H1 (cell line): ENCODE measurements at regions not wholly inside any gene's neighbourhood (a gene's known extent, or its start where the extent isn't known, plus 50 kb on each side); places are given as distances from the start of the nearest gene placed in this dataset.

ENCODE experiments used
- CTCF ChIA-PET: fragments of 300-600 bp; sonication (Branson Sonifier 250); formaldehyde crosslinking; loops from one replicate; lab custom pipeline; 2021; ENCODE audit not compliant: partially characterized antibody; lab: Charles Lee
- POLR2A ChIA-PET: fragments of 300-600 bp; sonication (Branson Sonifier 250); formaldehyde crosslinking; loops from one replicate; lab custom pipeline; 2021; ENCODE audit warnings: inconsistent platforms; ENCODE audit not compliant: partially characterized antibody; lab: Charles Lee
- DNase-seq, 2 experiments: peaks; one replicate each; pipeline versions ENCODE4 v3.0.0 to v3.0.0-alpha.2; 2010 to 2022; ENCODE audit warnings: low spot score in 2 of 2, low read depth in 1 of 2, mixed read lengths in 1 of 2
- FAIRE-seq: peaks from 2 replicates; lab custom pipeline; 2011; peaks lifted over from hg19 to GRCh38; lab: Jason Lieb, UNC
- H2AFZ ChIP-seq: 2 replicates; pipeline ENCODE4 v1.8.1; 2012; ENCODE audit warnings: low read length, inconsistent platforms
- H2AK5ac ChIP-seq: 2 replicates; pipeline ENCODE4 v1.6.1; 2013; ENCODE audit warnings: low read depth, low read length
- H2BK120ac ChIP-seq: replicated peaks from 2 replicates; pipeline ENCODE3; 2013; ENCODE audit warnings: low read depth, low read length, inconsistent platforms
- H2BK12ac ChIP-seq: 2 replicates; pipeline ENCODE4 v1.6.1; 2013; ENCODE audit warnings: low read depth, low read length
- H2BK15ac ChIP-seq: 2 replicates; pipeline ENCODE4 v1.6.1; 2013; ENCODE audit warnings: low read length
- H2BK20ac ChIP-seq: 2 replicates; pipeline ENCODE4 v1.6.1; 2013; ENCODE audit warnings: low read length
- H2BK5ac ChIP-seq: 2 replicates; pipeline ENCODE4 v1.6.1; 2013; ENCODE audit warnings: low read depth, low read length
- H3K14ac ChIP-seq: 2 replicates; pipeline ENCODE4 v1.6.1; 2013; ENCODE audit warnings: inconsistent platforms; ENCODE audit not compliant: insufficient read length
- H3K18ac ChIP-seq: 2 replicates; pipeline ENCODE4 v1.6.1; 2013; ENCODE audit warnings: low read length; ENCODE audit errors: extremely low read depth
- H3K23ac ChIP-seq: 2 replicates; pipeline ENCODE4 v1.6.1; 2013; ENCODE audit warnings: inconsistent platforms; ENCODE audit not compliant: insufficient read length
- H3K23me2 ChIP-seq: 2 replicates; pipeline ENCODE4 v1.6.1; 2013; ENCODE audit warnings: low read depth, low read length
- H3K27ac ChIP-seq: 2 replicates; pipeline ENCODE4 v1.6.1; 2011; ENCODE audit warnings: low read depth, low read length, inconsistent platforms
- H3K27me3 ChIP-seq, 4 experiments: replicated peaks in 1 of 4; 1 replicate in 1 of 4; 2 replicates in 3 of 4; pipeline versions ENCODE4 v1.6.1 to v1.8.1; 2011 to 2013; ENCODE audit warnings: low read length in 3 of 4, mild to moderate bottlenecking in 3 of 4, inconsistent platforms in 2 of 4, mixed read lengths in 2 of 4, moderate library complexity in 1 of 4; ENCODE audit not compliant: control insufficient read depth in 3 of 4, insufficient read depth in 3 of 4; ENCODE audit errors: extremely low read depth in 1 of 4
- H3K36me3 ChIP-seq, 4 experiments: 2 replicates each; pipeline versions ENCODE4 v1.6.1 to v1.8.1; 2011 to 2013; ENCODE audit warnings: mild to moderate bottlenecking in 4 of 4, low read length in 3 of 4, moderate library complexity in 2 of 4, control low read depth in 1 of 4, inconsistent platforms in 1 of 4; ENCODE audit not compliant: insufficient read depth in 4 of 4, control insufficient read depth in 2 of 4
- H3K4ac ChIP-seq: replicated peaks from 2 replicates; pipeline ENCODE3; 2013; ENCODE audit warnings: low read length, low read depth, mixed read lengths, inconsistent platforms; ENCODE audit not compliant: insufficient read length
- H3K4me1 ChIP-seq, 4 experiments: replicated peaks in 1 of 4; 1 replicate in 1 of 4; 2 replicates in 3 of 4; pipeline versions ENCODE4 v1.6.1 to v1.8.1; 2011 to 2013; ENCODE audit warnings: low read length in 3 of 4, inconsistent platforms in 2 of 4, mixed read lengths in 1 of 4; ENCODE audit not compliant: insufficient read depth in 4 of 4, control insufficient read depth in 3 of 4
- H3K4me2 ChIP-seq, 2 experiments: 2 replicates each; pipeline versions ENCODE4 v1.6.1 to v1.8.1; 2011 to 2013; ENCODE audit warnings: low read depth in 2 of 2, low read length in 2 of 2, control low read depth in 1 of 2, inconsistent platforms in 1 of 2, mild to moderate bottlenecking in 1 of 2; ENCODE audit not compliant: insufficient read depth in 1 of 2
- H3K4me3 ChIP-seq, 4 experiments: fragments of 200-600, 300-600 bp in 1 of 4; sonication (generic), shearing (Covaris generic), sonication (Bioruptor Twin) in 1 of 4; 2 replicates each; pipeline versions ENCODE4 v1.5.1 to v1.8.1; 2011 to 2016; ENCODE audit warnings: low read length in 4 of 4, low read depth in 3 of 4, control low read depth in 2 of 4, inconsistent platforms in 2 of 4, mild to moderate bottlenecking in 2 of 4, mixed read lengths in 1 of 4, moderate library complexity in 1 of 4; ENCODE audit not compliant: insufficient read depth in 2 of 4; ENCODE audit errors: extremely low read depth in 1 of 4
- H3K56ac ChIP-seq: replicated peaks from 2 replicates; pipeline ENCODE3; 2013; ENCODE audit warnings: low read depth, mild to moderate bottlenecking, mixed read lengths, low read length, inconsistent platforms; ENCODE audit not compliant: insufficient read length
- H3K79me1 ChIP-seq: 2 replicates; pipeline ENCODE4 v1.6.1; 2013; ENCODE audit warnings: low read depth, low read length, control low read depth
- H3K79me2 ChIP-seq, 2 experiments: 2 replicates each; pipeline versions ENCODE4 v1.6.1 to v1.8.1; 2012 to 2013; ENCODE audit warnings: low read length in 2 of 2, mild to moderate bottlenecking in 2 of 2, inconsistent platforms in 1 of 2; ENCODE audit not compliant: insufficient read depth in 2 of 2, control insufficient read depth in 1 of 2
- H3K9ac ChIP-seq, 4 experiments: replicated peaks in 1 of 4; 1 replicate in 1 of 4; 2 replicates in 3 of 4; pipeline versions ENCODE4 v1.6.1 to v1.8.1; 2011 to 2013; ENCODE audit warnings: low read depth in 3 of 4, low read length in 3 of 4, control low read depth in 2 of 4, mild to moderate bottlenecking in 2 of 4, moderate library complexity in 2 of 4, inconsistent platforms in 1 of 4; ENCODE audit errors: extremely low read depth in 1 of 4
- H3K9me3 ChIP-seq, 2 experiments: 2 replicates each; pipeline versions ENCODE4 v1.6.1 to v1.8.1; 2012 to 2013; ENCODE audit warnings: mild to moderate bottlenecking in 2 of 2, moderate library complexity in 2 of 2, control low read depth in 1 of 2, inconsistent platforms in 1 of 2, low read depth in 1 of 2, low read length in 1 of 2, mixed read lengths in 1 of 2; ENCODE audit not compliant: insufficient read depth in 2 of 2
- H4K20me1 ChIP-seq, 2 experiments: replicated peaks in 1 of 2; 2 replicates each; pipeline versions ENCODE3 to v1.8.1; 2011 to 2013; ENCODE audit warnings: inconsistent platforms in 2 of 2, low read length in 2 of 2, mild to moderate bottlenecking in 1 of 2; ENCODE audit not compliant: insufficient read depth in 2 of 2, control insufficient read depth in 1 of 2
- H4K5ac ChIP-seq: 2 replicates; pipeline ENCODE4 v1.6.1; 2013; ENCODE audit warnings: low read length, low read depth, mixed read lengths, inconsistent platforms; ENCODE audit not compliant: insufficient read length
- H4K8ac ChIP-seq: 2 replicates; pipeline ENCODE4 v1.8.0; 2013; ENCODE audit warnings: mild to moderate bottlenecking, moderate library complexity, low read length, inconsistent platforms; ENCODE audit not compliant: insufficient read depth; ENCODE audit errors: extremely low read depth
- H4K91ac ChIP-seq: replicated peaks from 2 replicates; pipeline ENCODE3; 2013; ENCODE audit warnings: low read length, mixed read lengths, inconsistent platforms; ENCODE audit not compliant: insufficient read length
- CBX8 ChIP-seq: fragments of 300-800, 300-1000 bp; sonication (generic); IDR thresholded peaks from 2 replicates; pipeline ENCODE4 v1.7.1; 2016; ENCODE audit warnings: low read depth, low read length, borderline replicate concordance
- GTF2F1 ChIP-seq: IDR thresholded peaks from 2 replicates; pipeline ENCODE4 v1.6.1; 2012; ENCODE audit warnings: low read depth, low read length, improper control_type of control experiment, borderline replicate concordance
- HDAC6 ChIP-seq: IDR thresholded peaks from one replicate; pipeline ENCODE4 v1.7.1; 2012; ENCODE audit warnings: low read depth, mild to moderate bottlenecking, inconsistent platforms, low read length, moderate library complexity
- NRF1 ChIP-seq: IDR thresholded peaks from 2 replicates; pipeline ENCODE4 v1.6.1; 2011; ENCODE audit warnings: mild to moderate bottlenecking, low read depth, low read length, improper control_type of control experiment
- RNF2 ChIP-seq: fragments of 200-900, 300-1000 bp; sonication (generic); IDR thresholded peaks from 2 replicates; pipeline ENCODE4 v1.7.1; 2016; ENCODE audit warnings: borderline replicate concordance, low read depth, mild to moderate bottlenecking, antibody characterized with exemption, low read length; ENCODE audit not compliant: poor library complexity, severe bottlenecking; ENCODE audit errors: missing control alignments
- SIX5 ChIP-seq: IDR thresholded peaks from 2 replicates; pipeline ENCODE4 v1.6.1; 2011; ENCODE audit warnings: mild to moderate bottlenecking, low read depth, low read length
- SRF ChIP-seq: IDR thresholded peaks from 2 replicates; pipeline ENCODE4 v1.6.1; 2011; ENCODE audit warnings: mild to moderate bottlenecking, low read depth, low read length, moderate library complexity
- TEAD4 ChIP-seq: IDR thresholded peaks from 2 replicates; pipeline ENCODE4 v1.6.1; 2012; ENCODE audit warnings: low read depth, low read length, inconsistent platforms, mixed read lengths
- USF2 ChIP-seq: IDR thresholded peaks from 2 replicates; pipeline ENCODE4 v1.6.1; 2011; ENCODE audit warnings: low read length, improper control_type of control experiment
- TF ChIP-seq, protein P1 (sequence below): IDR thresholded peaks from 2 replicates; pipeline ENCODE4 v1.6.1; 2012; ENCODE audit warnings: inconsistent platforms

GRCh38 chr1:82525378-82525777 is 724.6 kb downstream of the ADGRL2 start:
- no peak overlapping the region for H4K5ac ChIP-seq
- H3K18ac ChIP-seq = no peak overlapping the region
- H3K79me1 ChIP-seq = no peaks in the 10 kb centered on the region
- no peaks in the 10 kb centered on the region for H3K9me3 ChIP-seq
- H3K4me2 ChIP-seq = no peak overlapping the region
- H3K79me2 ChIP-seq = no peaks in the 10 kb centered on the region
- H3K23me2 ChIP-seq = no peaks in the 10 kb centered on the region
- H3K27ac ChIP-seq = no peak overlapping the region
- H3K4ac ChIP-seq = no peak overlapping the region
- H2AFZ ChIP-seq = no peak overlapping the region
- H2BK5ac ChIP-seq = no peak overlapping the region
- no peak overlapping the region for H3K56ac ChIP-seq
- H4K91ac ChIP-seq = no peak overlapping the region
- no peak overlapping the region for H2BK120ac ChIP-seq
- no peak overlapping the region for H2BK20ac ChIP-seq
- no peaks in the 10 kb centered on the region for H4K20me1 ChIP-seq
- no peaks in the 10 kb centered on the region for H3K4me1 ChIP-seq
- no peak overlapping the region for H2BK12ac ChIP-seq
- no peak overlapping the region for H2AK5ac ChIP-seq
- no peak overlapping the region for H2BK15ac ChIP-seq
- DNase-seq (no peak), FAIRE-seq (no peak)
- no peak for TF ChIP-seq TEAD4
- no peak for TF ChIP-seq SRF
- TF ChIP-seq USF2 = no peak
- TF ChIP-seq GTF2F1 = no peak
- TF ChIP-seq CBX8 = no peak
- TF ChIP-seq RNF2 = no peak
- TF ChIP-seq NRF1 = no peak
- no peak for TF ChIP-seq HDAC6
- TF ChIP-seq SIX5 = no peak
- TF ChIP-seq, protein P1, sequence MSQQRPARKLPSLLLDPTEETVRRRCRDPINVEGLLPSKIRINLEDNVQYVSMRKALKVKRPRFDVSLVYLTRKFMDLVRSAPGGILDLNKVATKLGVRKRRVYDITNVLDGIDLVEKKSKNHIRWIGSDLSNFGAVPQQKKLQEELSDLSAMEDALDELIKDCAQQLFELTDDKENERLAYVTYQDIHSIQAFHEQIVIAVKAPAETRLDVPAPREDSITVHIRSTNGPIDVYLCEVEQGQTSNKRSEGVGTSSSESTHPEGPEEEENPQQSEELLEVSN = no peak
- H3K27me3 ChIP-seq = no peaks in the 10 kb centered on the region
- H3K4me3 ChIP-seq = no peak overlapping the region
- CTCF ChIA-PET = no interaction called here
- no peak overlapping the region for H3K23ac ChIP-seq
- no peak overlapping the region for H4K8ac ChIP-seq
- POLR2A ChIA-PET = no interaction called here
- no peak overlapping the region for H3K14ac ChIP-seq
- H3K9ac ChIP-seq = no peak overlapping the region
- no peaks in the 10 kb centered on the region for H3K36me3 ChIP-seq
